ENCODE measurements at regions not wholly inside any gene's neighbourhood (a gene's known extent, or its start where the extent isn't known, plus 50 kb on each side); places are given as distances from the start of the nearest gene placed in this dataset.

DNA sequence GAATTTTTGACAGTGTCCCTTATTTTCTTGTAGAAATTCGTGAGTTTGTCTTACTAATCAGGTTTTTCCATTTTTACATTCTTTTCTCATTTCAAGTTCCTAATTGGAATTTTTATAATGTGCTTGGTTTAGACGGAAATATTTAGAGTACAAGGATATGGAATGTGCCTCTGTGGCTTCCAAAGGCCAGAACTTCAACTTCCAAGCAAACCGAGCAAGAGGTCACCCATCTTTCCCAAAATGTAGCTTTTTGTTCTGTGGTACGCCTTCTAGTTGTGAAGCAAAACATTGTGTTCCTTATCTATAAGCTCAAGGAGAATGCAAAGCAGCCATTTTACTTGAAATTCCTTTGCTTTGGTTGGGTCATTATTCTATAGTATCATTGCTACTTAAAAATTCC, 212.8 kb upstream of the PACRGL start:
- no peak overlapping the region for H3K27ac Mint-ChIP-seq
- H3K4me3 Mint-ChIP-seq: no peak overlapping the region
- no peaks in the 10 kb centered on the region for H3K36me3 Mint-ChIP-seq
- no peaks in the 10 kb centered on the region for H3K4me1 Mint-ChIP-seq
- H3K27me3 Mint-ChIP-seq: no peaks in the 10 kb centered on the region
- H3K9me3 Mint-ChIP-seq: no peaks in the 10 kb centered on the region
- ATAC-seq: no peak

GRCh38 chr4:20487852-20488251, 212.4 kb upstream of the PACRGL start:
- Mint-ChIP-seq H3K4me3 (no peak overlapping the region), H3K4me1 (no peaks in the 10 kb centered on the region), H3K36me3 (no peaks in the 10 kb centered on the region), H3K27me3 (no peaks in the 10 kb centered on the region), H3K9me3 (no peaks in the 10 kb centered on the region), H3K27ac (no peak overlapping the region)
- no peak for ATAC-seq

DNA sequence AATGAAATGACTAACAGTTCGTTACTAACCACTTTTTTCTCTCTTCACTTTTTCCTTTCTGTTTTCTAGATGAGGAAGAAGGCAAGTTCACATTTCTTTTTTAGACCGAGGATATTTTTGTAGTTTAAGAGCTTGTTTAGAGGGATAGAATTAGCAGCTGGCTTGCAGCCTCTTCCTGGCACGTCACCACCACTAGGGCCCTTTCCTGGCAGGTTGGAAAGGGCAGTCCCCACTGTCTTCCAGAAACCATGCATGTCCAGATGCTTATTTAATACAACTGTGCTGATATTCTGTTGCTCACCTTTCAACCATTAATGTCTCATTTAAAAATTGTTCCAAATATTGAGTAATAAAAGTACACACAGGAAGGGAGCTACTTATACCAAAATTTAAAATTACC, 209.5 kb upstream of the PACRGL start:
- no peaks in the 10 kb centered on the region for H3K36me3 Mint-ChIP-seq
- no peak overlapping the region for H3K27ac Mint-ChIP-seq
- no peak overlapping the region for H3K4me3 Mint-ChIP-seq
- no peaks in the 10 kb centered on the region for H3K4me1 Mint-ChIP-seq
- peaks cover 3% of the 10 kb centered on the region for H3K9me3 Mint-ChIP-seq
- no peak for ATAC-seq
- H3K27me3 Mint-ChIP-seq: no peaks in the 10 kb centered on the region

DNA sequence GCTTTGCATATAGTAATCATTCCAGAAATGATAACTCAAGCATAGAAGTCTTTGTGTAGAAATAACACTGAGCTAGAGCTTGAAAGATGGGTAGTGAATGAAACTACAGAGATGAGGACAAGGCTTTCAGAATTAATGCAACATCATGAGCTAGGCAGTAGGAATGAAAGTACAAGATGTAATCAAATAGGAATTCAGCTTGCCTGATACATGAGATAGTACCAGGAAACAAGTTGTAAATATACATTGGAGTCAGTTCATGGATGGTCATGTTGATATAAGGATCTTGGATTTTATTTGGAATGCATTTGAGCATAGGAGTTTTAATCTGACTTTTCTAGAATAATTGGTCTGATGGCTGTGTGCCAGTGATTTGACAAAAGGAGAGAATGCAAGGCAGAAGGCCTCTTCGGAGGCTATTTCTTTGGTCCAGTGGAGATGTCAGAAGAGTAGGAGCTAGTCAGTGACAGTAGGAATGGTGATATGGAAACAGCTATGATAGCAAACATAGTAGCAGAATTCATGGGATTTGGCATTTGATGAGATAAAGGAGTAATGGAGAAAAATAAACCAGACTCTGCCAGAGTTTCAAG, 206.4 kb upstream of the PACRGL start:
- no peak for ATAC-seq
- no peaks in the 10 kb centered on the region for H3K4me1 Mint-ChIP-seq
- no peak overlapping the region for H3K27ac Mint-ChIP-seq
- H3K27me3 Mint-ChIP-seq: no peaks in the 10 kb centered on the region
- H3K36me3 Mint-ChIP-seq: no peaks in the 10 kb centered on the region
- no peak overlapping the region for H3K4me3 Mint-ChIP-seq
- H3K9me3 Mint-ChIP-seq: peaks cover 3% of the 10 kb centered on the region

GRCh38 chr4:20496068-20496467, 204.2 kb upstream of the PACRGL start:
- Mint-ChIP-seq H3K4me1 (no peaks in the 10 kb centered on the region), H3K27ac (no peak overlapping the region), H3K4me3 (no peak overlapping the region), H3K9me3 (peaks cover 3% of the 10 kb centered on the region), H3K36me3 (no peaks in the 10 kb centered on the region), H3K27me3 (no peaks in the 10 kb centered on the region)
- ATAC-seq: no peak

DNA sequence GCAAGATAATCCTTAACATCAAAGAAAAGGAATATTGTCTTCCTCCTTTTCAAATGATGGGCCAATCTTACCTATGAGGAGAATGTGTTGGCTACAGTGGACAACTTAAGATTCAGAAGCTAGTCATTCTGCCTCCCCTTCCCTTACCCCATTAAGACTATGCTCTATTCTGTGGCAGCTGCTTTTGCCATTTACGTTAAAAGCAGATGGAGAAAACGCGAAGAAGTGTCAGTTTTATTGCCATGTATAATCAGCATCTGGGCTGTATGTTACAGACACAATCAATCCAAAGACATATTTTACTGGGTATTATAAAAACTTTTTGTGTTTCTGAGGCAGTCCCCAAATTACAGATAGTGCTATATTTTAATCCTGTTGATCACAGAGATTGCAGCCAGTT, 196.1 kb upstream of the PACRGL start:
- Mint-ChIP-seq H3K4me3 (no peak overlapping the region), H3K9me3 (no peaks in the 10 kb centered on the region)
- no peak for ATAC-seq

GRCh38 chr4:20505927-20506326, 194.3 kb upstream of the PACRGL start:
- Mint-ChIP-seq H3K4me3 (no peak overlapping the region), H3K9me3 (no peaks in the 10 kb centered on the region), H3K27me3 (no peaks in the 10 kb centered on the region), H3K27ac (no peak overlapping the region), H3K4me1 (no peaks in the 10 kb centered on the region), H3K36me3 (no peaks in the 10 kb centered on the region)
- ATAC-seq: no peak

More for the DNA sequence above, 196.1 kb upstream of the PACRGL start:
- no peaks in the 10 kb centered on the region for H3K36me3 Mint-ChIP-seq
- H3K4me1 Mint-ChIP-seq: no peaks in the 10 kb centered on the region
- no peaks in the 10 kb centered on the region for H3K27me3 Mint-ChIP-seq
- H3K27ac Mint-ChIP-seq: no peak overlapping the region

- no peaks in the 10 kb centered on the region for H3K9me3 Mint-ChIP-seq
- H3K4me3 Mint-ChIP-seq: no peak overlapping the region
- no peak for ATAC-seq
- H3K27me3 Mint-ChIP-seq: no peaks in the 10 kb centered on the region
- H3K27ac Mint-ChIP-seq: no peak overlapping the region
- no peaks in the 10 kb centered on the region for H3K36me3 Mint-ChIP-seq
- H3K4me1 Mint-ChIP-seq: no peaks in the 10 kb centered on the region
Measured at GRCh38 chr4:20506827-20507226, 193.4 kb upstream of the PACRGL start.

DNA sequence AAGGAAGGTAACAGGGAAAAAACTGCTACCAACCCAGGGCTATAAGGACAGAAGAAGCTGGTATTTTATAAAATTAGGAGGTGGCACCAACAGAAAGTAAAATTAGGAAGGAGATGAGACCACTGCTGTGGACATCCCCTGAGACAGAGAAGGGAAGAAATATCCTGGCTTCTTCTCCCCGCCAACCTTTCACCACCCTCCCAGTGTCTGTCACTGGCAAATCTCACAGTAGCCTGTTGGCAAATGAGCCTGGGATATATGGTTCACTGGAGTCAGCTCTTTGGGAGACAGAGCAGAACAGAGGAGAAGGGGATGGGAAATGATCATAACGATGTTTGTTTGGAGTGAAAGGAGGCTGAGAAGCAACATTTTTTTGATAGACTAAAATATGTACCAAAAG, 190.9 kb upstream of the PACRGL start:
- H3K4me3 Mint-ChIP-seq: no peak overlapping the region
- peak; percentile 50 for ATAC-seq
- H3K9me3 Mint-ChIP-seq: no peaks in the 10 kb centered on the region
- H3K27me3 Mint-ChIP-seq: no peaks in the 10 kb centered on the region
- no peaks in the 10 kb centered on the region for H3K36me3 Mint-ChIP-seq
- H3K4me1 Mint-ChIP-seq: no peaks in the 10 kb centered on the region
- no peak overlapping the region for H3K27ac Mint-ChIP-seq

GRCh38 chr4:20512033-20512792, 188.0 kb upstream of the PACRGL start:
- no peaks in the 10 kb centered on the region for H3K4me1 Mint-ChIP-seq
- H3K9me3 Mint-ChIP-seq: no peaks in the 10 kb centered on the region
- no peak overlapping the region for H3K4me3 Mint-ChIP-seq
- no peaks in the 10 kb centered on the region for H3K36me3 Mint-ChIP-seq
- no peak overlapping the region for H3K27ac Mint-ChIP-seq
- ATAC-seq: no peak
- H3K27me3 Mint-ChIP-seq: no peaks in the 10 kb centered on the region

- H3K4me1 Mint-ChIP-seq: no peaks in the 10 kb centered on the region
- no peaks in the 10 kb centered on the region for H3K27me3 Mint-ChIP-seq
- H3K36me3 Mint-ChIP-seq: no peaks in the 10 kb centered on the region
- H3K4me3 Mint-ChIP-seq: no peak overlapping the region
- ATAC-seq: no peak
- no peak overlapping the region for H3K27ac Mint-ChIP-seq
- H3K9me3 Mint-ChIP-seq: no peaks in the 10 kb centered on the region
Measured at GRCh38 chr4:20512985-20513384, 187.3 kb upstream of the PACRGL start.

DNA sequence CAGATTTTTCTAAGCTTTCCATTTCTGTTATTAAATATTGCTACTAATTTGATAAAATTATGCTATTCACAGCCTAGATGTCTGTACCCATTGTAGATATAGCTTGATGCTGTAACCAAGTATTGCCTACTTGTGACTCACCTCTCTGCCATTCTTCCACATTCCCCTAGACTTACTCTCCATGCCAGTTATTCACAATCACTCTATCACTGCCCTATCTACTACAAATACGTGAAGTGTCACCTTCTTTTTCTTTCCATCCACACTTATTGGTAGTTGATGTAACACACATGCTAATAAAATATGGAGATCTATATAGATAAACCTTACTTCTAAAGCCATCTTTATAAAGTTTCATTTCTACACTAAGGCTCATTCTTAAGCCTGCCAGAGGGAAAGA, 179.4 kb upstream of the PACRGL start:
- no peaks in the 10 kb centered on the region for H3K27me3 Mint-ChIP-seq
- H3K9me3 Mint-ChIP-seq: no peaks in the 10 kb centered on the region
- no peaks in the 10 kb centered on the region for H3K4me1 Mint-ChIP-seq
- no peaks in the 10 kb centered on the region for H3K36me3 Mint-ChIP-seq
- ATAC-seq: no peak
- H3K4me3 Mint-ChIP-seq: no peak overlapping the region
- no peak overlapping the region for H3K27ac Mint-ChIP-seq

DNA sequence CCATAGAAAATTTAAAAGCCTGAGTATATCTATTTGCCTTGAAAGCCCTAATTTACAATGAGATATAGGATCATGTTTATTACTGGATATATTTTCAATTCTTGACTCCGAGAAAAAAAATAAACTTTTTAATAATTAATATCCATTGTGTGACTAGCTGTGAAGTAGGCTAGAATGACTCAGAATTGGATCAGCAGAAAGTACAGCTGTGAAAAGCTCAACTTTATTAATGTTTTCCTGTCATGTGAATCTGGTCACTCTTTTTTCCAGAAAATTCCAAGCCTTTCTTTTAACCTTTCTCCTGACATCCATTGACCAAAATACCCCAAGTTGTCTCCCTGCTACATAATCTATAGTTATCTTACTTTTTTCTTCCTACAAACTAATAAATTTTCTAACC, 171.8 kb upstream of the PACRGL start:
- no peak for ATAC-seq
- H3K27ac Mint-ChIP-seq: no peak overlapping the region
- no peaks in the 10 kb centered on the region for H3K36me3 Mint-ChIP-seq
- no peaks in the 10 kb centered on the region for H3K27me3 Mint-ChIP-seq
- no peak overlapping the region for H3K4me3 Mint-ChIP-seq
- no peaks in the 10 kb centered on the region for H3K4me1 Mint-ChIP-seq
- no peaks in the 10 kb centered on the region for H3K9me3 Mint-ChIP-seq

GRCh38 chr4:20529691-20530090, 170.6 kb upstream of the PACRGL start:
- no peaks in the 10 kb centered on the region for H3K36me3 Mint-ChIP-seq
- no peaks in the 10 kb centered on the region for H3K9me3 Mint-ChIP-seq
- H3K4me1 Mint-ChIP-seq: no peaks in the 10 kb centered on the region
- H3K27me3 Mint-ChIP-seq: no peaks in the 10 kb centered on the region
- ATAC-seq: no peak
- no peak overlapping the region for H3K27ac Mint-ChIP-seq
- H3K4me3 Mint-ChIP-seq: no peak overlapping the region

GRCh38 chr4:20532116-20532790, 168.0 kb upstream of the PACRGL start:
- H3K4me3 Mint-ChIP-seq: no peak overlapping the region
- no peaks in the 10 kb centered on the region for H3K27me3 Mint-ChIP-seq
- no peaks in the 10 kb centered on the region for H3K9me3 Mint-ChIP-seq
- no peak for ATAC-seq
- H3K36me3 Mint-ChIP-seq: no peaks in the 10 kb centered on the region
- H3K27ac Mint-ChIP-seq: no peak overlapping the region
- H3K4me1 Mint-ChIP-seq: no peaks in the 10 kb centered on the region

Data from stimulated activated memory B cell treated with anti-CD40 and anti-IgM and Interleukin-4, amounts not matched to agents 10 μg/mL and 1 μg/mL and 100 μg/mL, for 72 hours (primary cell).